ENCODE measurements at regions not wholly inside any gene's neighbourhood (a gene's known extent, or its start where the extent isn't known, plus 50 kb on each side); places are given as distances from the start of the nearest gene placed in this dataset.

- H3K79me2 ChIP-seq (ENCODE audit: control insufficient read depth, low read length) = no peaks in the 10 kb centered on the region
- H3K9me2 ChIP-seq (replicated peaks; ENCODE audit: control insufficient read depth, low read length) = no peaks in the 10 kb centered on the region
- no peaks in the 10 kb centered on the region for H3K36me3 ChIP-seq (ENCODE audit: control insufficient read depth, low read length)
- H3K27ac ChIP-seq (ENCODE audit: low read depth, low read length) = no peak overlapping the region
- no peaks in the 10 kb centered on the region for H3K27me3 ChIP-seq (ENCODE audit: control insufficient read depth, low read length)
- H3K9me3 ChIP-seq (ENCODE audit: control insufficient read depth, insufficient read depth, low read length) = no peaks in the 10 kb centered on the region
- H3F3A ChIP-seq (ENCODE audit: control insufficient read depth, insufficient read depth) = no peaks in the 10 kb centered on the region
- no peak overlapping the region for H3K4me2 ChIP-seq (ENCODE audit: low read length)
- no peak overlapping the region for H3K4me3 ChIP-seq (ENCODE audit: low read length)
- H3K4me1 ChIP-seq (ENCODE audit: control insufficient read depth, low read length) = no peaks in the 10 kb centered on the region
- H4K20me1 ChIP-seq (ENCODE audit: control insufficient read depth, insufficient read depth, low read depth, low read length) = no peaks in the 10 kb centered on the region
- no peak for TF ChIP-seq CTCF (IDR thresholded peaks at IDR 0.05; ENCODE audit: low read depth, low read length, poor library complexity, severe bottlenecking)
- TF ChIP-seq EZH2phosphoT487 (IDR thresholded peaks at IDR 0.05; ENCODE audit: borderline replicate concordance, low read length) = no peak
Observed at GRCh38 chrX:74231625-74232024, 72.4 kb upstream of the ZCCHC13 start.

- Histone ChIP-seq H3K36me3 (ENCODE audit: control insufficient read depth, low read length) (no peaks in the 10 kb centered on the region), H3K9me2 (replicated peaks; ENCODE audit: control insufficient read depth, low read length) (no peaks in the 10 kb centered on the region), H3K4me3 (ENCODE audit: low read length) (no peak overlapping the region), H3K4me1 (ENCODE audit: control insufficient read depth, low read length) (no peaks in the 10 kb centered on the region), H3K79me2 (ENCODE audit: control insufficient read depth, low read length) (no peaks in the 10 kb centered on the region), H3F3A (ENCODE audit: control insufficient read depth, insufficient read depth) (no peaks in the 10 kb centered on the region), H3K4me2 (ENCODE audit: low read length) (no peak overlapping the region), H4K20me1 (ENCODE audit: control insufficient read depth, insufficient read depth, low read depth, low read length) (no peaks in the 10 kb centered on the region), H3K27ac (ENCODE audit: low read depth, low read length) (no peak overlapping the region), H3K9me3 (ENCODE audit: control insufficient read depth, insufficient read depth, low read length) (no peaks in the 10 kb centered on the region), H3K27me3 (ENCODE audit: control insufficient read depth, low read length) (no peaks in the 10 kb centered on the region)
- TF ChIP-seq CTCF (IDR thresholded peaks at IDR 0.05; ENCODE audit: low read depth, low read length, poor library complexity, severe bottlenecking) (no peak), EZH2phosphoT487 (IDR thresholded peaks at IDR 0.05; ENCODE audit: borderline replicate concordance, low read length) (no peak)
Observed at GRCh38 chrX:74230094-74230493, 73.9 kb upstream of the ZCCHC13 start.

GRCh38 chrX:74225111-74225510, 78.9 kb upstream of the ZCCHC13 start:
- Histone ChIP-seq H3K4me1 (ENCODE audit: control insufficient read depth, low read length) (no peaks in the 10 kb centered on the region), H3F3A (ENCODE audit: control insufficient read depth, insufficient read depth) (no peaks in the 10 kb centered on the region), H3K9me3 (ENCODE audit: control insufficient read depth, insufficient read depth, low read length) (no peaks in the 10 kb centered on the region), H3K79me2 (ENCODE audit: control insufficient read depth, low read length) (no peaks in the 10 kb centered on the region), H3K4me3 (ENCODE audit: low read length) (no peak overlapping the region), H3K27ac (ENCODE audit: low read depth, low read length) (no peak overlapping the region), H3K36me3 (ENCODE audit: control insufficient read depth, low read length) (no peaks in the 10 kb centered on the region), H3K27me3 (ENCODE audit: control insufficient read depth, low read length) (no peaks in the 10 kb centered on the region), H3K4me2 (ENCODE audit: low read length) (no peak overlapping the region), H3K9me2 (replicated peaks; ENCODE audit: control insufficient read depth, low read length) (no peaks in the 10 kb centered on the region), H4K20me1 (ENCODE audit: control insufficient read depth, insufficient read depth, low read depth, low read length) (no peaks in the 10 kb centered on the region)
- no peak for TF ChIP-seq EZH2phosphoT487 (IDR thresholded peaks at IDR 0.05; ENCODE audit: borderline replicate concordance, low read length)
- no peak for TF ChIP-seq CTCF (IDR thresholded peaks at IDR 0.05; ENCODE audit: low read depth, low read length, poor library complexity, severe bottlenecking)

GRCh38 chrX:74220277-74220676, 83.7 kb upstream of the ZCCHC13 start:
- Histone ChIP-seq H3K4me1 (ENCODE audit: control insufficient read depth, low read length) (no peaks in the 10 kb centered on the region), H3K9me2 (replicated peaks; ENCODE audit: control insufficient read depth, low read length) (no peaks in the 10 kb centered on the region), H3K36me3 (ENCODE audit: control insufficient read depth, low read length) (no peaks in the 10 kb centered on the region), H4K20me1 (ENCODE audit: control insufficient read depth, insufficient read depth, low read depth, low read length) (no peaks in the 10 kb centered on the region), H3F3A (ENCODE audit: control insufficient read depth, insufficient read depth) (no peaks in the 10 kb centered on the region), H3K4me3 (ENCODE audit: low read length) (no peak overlapping the region), H3K27me3 (ENCODE audit: control insufficient read depth, low read length) (no peaks in the 10 kb centered on the region), H3K9me3 (ENCODE audit: control insufficient read depth, insufficient read depth, low read length) (no peaks in the 10 kb centered on the region), H3K27ac (ENCODE audit: low read depth, low read length) (no peak overlapping the region), H3K79me2 (ENCODE audit: control insufficient read depth, low read length) (no peaks in the 10 kb centered on the region), H3K4me2 (ENCODE audit: low read length) (no peak overlapping the region)
- TF ChIP-seq EZH2phosphoT487 (IDR thresholded peaks at IDR 0.05; ENCODE audit: borderline replicate concordance, low read length) = no peak
- TF ChIP-seq CTCF (IDR thresholded peaks at IDR 0.05; ENCODE audit: low read depth, low read length, poor library complexity, severe bottlenecking) = no peak

Measured in DOHH2 (cell line).